ENCODE measurements at regions not wholly inside any gene's neighbourhood (a gene's known extent, or its start where the extent isn't known, plus 50 kb on each side); places are given as distances from the start of the nearest gene placed in this dataset.

DNA sequence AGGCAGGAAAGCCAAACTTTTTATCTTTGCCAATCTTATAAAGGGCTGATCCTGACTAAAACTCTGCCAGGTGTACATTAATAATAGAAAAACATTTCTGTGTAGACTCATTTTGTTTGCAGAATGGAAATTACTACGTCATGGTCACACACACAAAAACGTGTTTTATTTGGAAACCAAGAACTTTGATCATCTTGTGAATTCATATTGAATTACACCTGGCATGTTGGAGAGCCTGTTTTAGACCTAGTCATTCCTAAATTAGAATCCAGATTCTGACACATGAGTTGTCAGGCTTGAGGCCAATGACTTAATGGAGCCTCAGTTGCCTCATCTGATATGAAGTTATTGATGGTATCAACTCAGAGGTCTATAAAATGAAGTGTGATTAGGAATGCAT lies 235.6 kb upstream of the TENM4 start:
- Mint-ChIP-seq H3K27me3 (no peaks in the 10 kb centered on the region), H3K4me3 (no peak overlapping the region), H3K4me1 (no peaks in the 10 kb centered on the region), H3K36me3 (no peaks in the 10 kb centered on the region), H3K27ac (no peak overlapping the region), H3K9me3 (peaks cover 2 to 5% of the 10 kb centered on the region in 2 donors)
- DNase-seq (no peak), ATAC-seq (replicated peaks) (no peak)

DNA sequence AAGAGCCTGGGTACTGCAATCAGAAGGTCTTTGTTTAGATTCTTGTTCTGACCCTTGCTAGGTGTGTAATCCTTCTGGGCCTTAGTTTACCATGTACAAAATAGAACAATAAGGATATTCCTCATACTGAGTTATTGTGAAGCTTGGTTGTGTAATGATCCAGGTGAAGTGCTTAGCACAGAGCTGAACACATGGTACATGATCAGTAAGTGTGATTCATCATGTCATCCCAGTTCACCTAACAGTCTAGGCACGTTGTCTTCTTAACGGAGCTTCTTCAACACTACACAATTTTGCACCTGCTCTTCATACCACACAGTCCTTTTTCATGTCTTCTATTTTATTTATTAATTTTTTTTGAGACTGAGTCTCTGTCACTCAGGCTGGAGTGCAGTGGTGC lies 234.3 kb upstream of the TENM4 start:
- ATAC-seq (replicated peaks) (no peak), DNase-seq (no peak)
- no peak overlapping the region for H3K4me3 Mint-ChIP-seq
- no peaks in the 10 kb centered on the region for H3K36me3 Mint-ChIP-seq
- H3K4me1 Mint-ChIP-seq, result no peaks in the 10 kb centered on the region
- no peaks in the 10 kb centered on the region for H3K27me3 Mint-ChIP-seq
- no peak overlapping the region for H3K27ac Mint-ChIP-seq
- peaks cover 0 to 2% of the 10 kb centered on the region in 2 donors for H3K9me3 Mint-ChIP-seq

DNA sequence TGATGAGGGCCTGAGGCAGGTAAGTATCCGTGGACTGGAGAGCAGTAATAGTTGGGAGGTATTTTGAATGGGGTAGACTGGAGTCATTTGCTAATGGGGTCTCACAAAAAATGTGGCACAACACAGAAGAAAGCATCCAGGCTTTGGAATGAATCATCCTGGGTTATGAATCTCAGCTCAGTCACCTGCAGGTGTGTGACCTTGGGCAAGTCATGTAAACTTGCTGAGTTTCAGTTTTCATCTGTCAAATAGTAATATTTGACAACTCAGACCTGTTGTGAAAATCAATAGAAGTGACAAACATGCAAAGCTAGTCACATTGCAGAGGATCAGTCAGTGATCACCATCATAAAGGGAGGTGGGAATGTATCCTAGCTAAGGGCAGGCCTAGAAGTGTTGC lies 232.0 kb upstream of the TENM4 start:
- H3K4me3 Mint-ChIP-seq, result no peak overlapping the region
- no peaks in the 10 kb centered on the region for H3K9me3 Mint-ChIP-seq
- DNase-seq (no peak), ATAC-seq (replicated peaks) (no peak)
- H3K36me3 Mint-ChIP-seq, result no peaks in the 10 kb centered on the region
- no peak overlapping the region for H3K27ac Mint-ChIP-seq
- H3K4me1 Mint-ChIP-seq, result no peaks in the 10 kb centered on the region
- H3K27me3 Mint-ChIP-seq, result no peaks in the 10 kb centered on the region

DNA sequence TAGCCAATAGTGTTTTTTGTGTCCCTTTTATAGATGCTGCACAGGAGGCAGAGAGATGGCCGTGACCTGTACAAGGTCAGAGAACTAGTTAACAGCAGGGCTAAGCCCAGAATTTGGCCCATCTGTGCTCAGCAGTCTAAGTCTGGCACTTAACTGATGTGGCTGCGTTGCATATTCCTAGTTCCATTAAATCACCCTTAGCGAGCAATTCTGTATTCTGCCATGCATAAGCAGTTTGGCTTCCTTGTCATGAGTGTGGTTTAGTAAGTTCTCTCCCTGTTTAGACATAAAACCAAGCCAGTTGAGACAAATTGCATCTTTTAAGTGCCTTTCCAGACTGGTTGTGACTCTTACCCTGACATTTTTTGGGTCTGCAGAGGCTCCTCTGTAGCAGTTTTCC lies 230.6 kb upstream of the TENM4 start:
- no peaks in the 10 kb centered on the region for H3K27me3 Mint-ChIP-seq
- H3K4me3 Mint-ChIP-seq, result no peak overlapping the region
- no peak overlapping the region for H3K27ac Mint-ChIP-seq
- H3K36me3 Mint-ChIP-seq, result no peaks in the 10 kb centered on the region
- H3K9me3 Mint-ChIP-seq, result no peaks in the 10 kb centered on the region
- ATAC-seq (replicated peaks), result no peak
- DNase-seq, result no peak
- H3K4me1 Mint-ChIP-seq, result no peaks in the 10 kb centered on the region

GRCh38 chr11:79670882-79671281 lies 230.1 kb upstream of the TENM4 start:
- Mint-ChIP-seq H3K27ac (no peak overlapping the region), H3K4me3 (no peak overlapping the region), H3K27me3 (no peaks in the 10 kb centered on the region), H3K9me3 (no peaks in the 10 kb centered on the region), H3K36me3 (no peaks in the 10 kb centered on the region), H3K4me1 (no peaks in the 10 kb centered on the region)
- DNase-seq (no peak), ATAC-seq (replicated peaks) (no peak)

DNA sequence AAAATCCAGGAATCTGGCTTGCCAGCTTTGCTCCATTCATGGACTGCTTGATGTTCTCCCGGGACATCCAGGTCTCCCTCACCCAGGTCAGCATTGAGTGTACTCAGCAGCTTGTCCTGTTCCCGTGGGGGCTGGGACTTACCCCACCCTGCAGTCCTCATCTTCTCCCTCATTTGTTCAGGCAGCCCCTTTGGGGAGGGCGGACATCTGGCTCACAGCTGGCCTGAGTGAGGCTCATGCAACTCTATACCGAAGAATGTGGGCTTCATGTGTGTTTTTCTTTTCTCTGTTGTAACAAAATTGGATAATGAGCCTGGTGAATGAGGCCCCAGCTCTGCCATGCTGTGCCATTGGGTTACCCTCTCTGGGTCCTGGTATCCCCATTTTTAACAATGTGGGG lies 227.7 kb upstream of the TENM4 start:
- Mint-ChIP-seq H3K4me1 (no peaks in the 10 kb centered on the region), H3K27ac (no peak overlapping the region), H3K27me3 (no peaks in the 10 kb centered on the region), H3K36me3 (no peaks in the 10 kb centered on the region), H3K4me3 (no peak overlapping the region), H3K9me3 (no peaks in the 10 kb centered on the region)
- DNase-seq (no peak), ATAC-seq (replicated peaks) (no peak)

- H3K27me3 Mint-ChIP-seq, result no peaks in the 10 kb centered on the region
- DNase-seq (no peak), ATAC-seq (replicated peaks) (no peak)
- H3K27ac Mint-ChIP-seq, result no peak overlapping the region
- no peak overlapping the region for H3K4me3 Mint-ChIP-seq
- no peaks in the 10 kb centered on the region for H3K9me3 Mint-ChIP-seq
- H3K4me1 Mint-ChIP-seq, result no peaks in the 10 kb centered on the region
- no peaks in the 10 kb centered on the region for H3K36me3 Mint-ChIP-seq
Observed at GRCh38 chr11:79667380-79667779, 226.6 kb upstream of the TENM4 start.

GRCh38 chr11:79663017-79663416 lies 222.2 kb upstream of the TENM4 start:
- H3K27ac Mint-ChIP-seq, result no peak overlapping the region
- H3K36me3 Mint-ChIP-seq, result no peaks in the 10 kb centered on the region
- ATAC-seq (replicated peaks), result no peak
- H3K4me1 Mint-ChIP-seq, result no peaks in the 10 kb centered on the region
- H3K27me3 Mint-ChIP-seq, result no peaks in the 10 kb centered on the region
- H3K9me3 Mint-ChIP-seq, result peaks cover 0 to 2% of the 10 kb centered on the region in 2 donors
- H3K4me3 Mint-ChIP-seq, result no peak overlapping the region
- no peak for DNase-seq

DNA sequence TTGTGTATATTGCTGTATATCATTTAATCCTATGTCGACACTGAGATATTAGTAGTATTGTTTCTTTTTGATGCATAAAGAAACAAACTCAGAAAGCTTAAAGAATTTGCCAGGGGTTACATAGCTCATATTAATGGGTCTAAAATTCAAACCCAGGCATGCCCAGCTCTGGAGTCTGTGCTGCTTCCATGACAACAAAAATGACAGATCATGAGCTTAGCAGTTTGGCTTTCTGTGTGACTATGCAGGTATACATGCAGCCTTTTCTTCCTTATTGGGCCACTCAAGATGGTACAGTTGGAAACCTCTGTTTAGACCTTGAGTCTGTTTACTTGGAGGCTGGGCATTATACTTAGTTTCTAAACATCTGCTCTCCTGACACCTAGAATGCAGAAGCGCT lies 220.5 kb upstream of the TENM4 start:
- H3K9me3 Mint-ChIP-seq, result peaks cover 0 to 2% of the 10 kb centered on the region in 2 donors
- no peak overlapping the region for H3K4me3 Mint-ChIP-seq
- no peaks in the 10 kb centered on the region for H3K4me1 Mint-ChIP-seq
- DNase-seq (no peak), ATAC-seq (replicated peaks) (no peak)
- no peak overlapping the region for H3K27ac Mint-ChIP-seq
- no peaks in the 10 kb centered on the region for H3K27me3 Mint-ChIP-seq
- H3K36me3 Mint-ChIP-seq, result no peaks in the 10 kb centered on the region

DNA sequence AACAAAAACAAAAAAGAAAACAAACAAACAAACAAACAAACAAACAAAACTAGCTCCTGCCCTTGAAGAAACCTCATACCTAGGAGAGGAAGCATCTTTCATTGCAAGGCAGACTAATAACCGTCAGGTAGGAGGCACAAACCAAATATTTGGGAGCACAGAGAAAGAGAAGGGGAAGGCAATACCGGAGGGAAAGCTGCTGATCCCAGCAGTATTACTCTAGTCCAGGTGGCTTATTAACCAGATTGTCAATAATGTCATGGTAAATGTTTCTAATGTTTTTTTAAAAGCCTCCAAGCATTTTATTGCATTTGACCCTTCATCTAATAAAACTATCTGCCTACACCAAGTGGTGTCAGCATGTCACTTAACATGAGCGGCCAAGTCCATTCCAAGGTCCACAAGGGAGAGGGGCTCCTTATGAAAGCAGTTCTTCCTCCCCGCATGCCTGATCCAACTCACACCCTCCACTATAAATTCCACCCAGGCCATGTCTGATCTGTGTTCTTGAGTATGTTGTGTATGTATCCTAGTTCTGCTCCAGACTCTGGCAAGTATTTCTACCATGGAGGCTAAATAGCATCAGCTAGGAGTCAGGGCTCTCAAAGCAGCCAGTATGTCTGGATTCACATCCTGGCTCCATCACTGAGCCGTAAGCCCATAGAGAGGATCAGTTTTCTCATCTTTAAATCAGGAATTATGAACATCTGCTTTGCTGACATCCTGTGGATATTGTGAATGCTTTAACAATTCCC lies 208.1 kb upstream of the TENM4 start:
- H3K27ac Mint-ChIP-seq, result no peak overlapping the region
- H3K4me3 Mint-ChIP-seq, result no peak overlapping the region
- peaks cover 5 to 10% of the 10 kb centered on the region in 2 donors for H3K9me3 Mint-ChIP-seq
- no peak for DNase-seq
- no peaks in the 10 kb centered on the region for H3K36me3 Mint-ChIP-seq
- ATAC-seq (replicated peaks), result no peak
- H3K4me1 Mint-ChIP-seq, result no peaks in the 10 kb centered on the region
- no peaks in the 10 kb centered on the region for H3K27me3 Mint-ChIP-seq

GRCh38 chr11:79637219-79637618 lies 196.4 kb upstream of the TENM4 start:
- H3K4me3 Mint-ChIP-seq, result no peak overlapping the region

DNA sequence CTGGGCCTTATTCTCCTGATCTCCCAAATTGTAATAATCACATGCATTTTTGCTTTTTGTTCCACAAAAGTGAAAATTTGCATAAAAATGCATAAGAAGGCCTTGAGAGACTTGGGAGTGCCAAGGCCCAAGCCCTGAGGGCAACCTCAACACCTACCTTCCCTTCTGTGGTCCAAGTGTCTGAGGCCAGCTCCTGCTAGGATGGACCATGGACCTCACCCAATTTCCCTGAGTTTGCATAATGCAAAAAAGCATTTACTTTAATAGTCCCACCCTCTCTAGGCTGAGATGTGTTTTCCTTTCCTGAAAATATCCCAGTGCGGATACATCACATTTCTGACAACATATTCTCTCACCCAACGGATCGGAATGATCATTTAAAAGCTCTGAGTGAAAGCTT lies 194.1 kb upstream of the TENM4 start:
- no peak overlapping the region for H3K27ac Mint-ChIP-seq
- H3K4me1 Mint-ChIP-seq, result no peaks in the 10 kb centered on the region
- no peaks in the 10 kb centered on the region for H3K27me3 Mint-ChIP-seq
- no peaks in the 10 kb centered on the region for H3K36me3 Mint-ChIP-seq
- ATAC-seq (replicated peaks) (no peak), DNase-seq (no peak)
- H3K9me3 Mint-ChIP-seq, result no peaks in the 10 kb centered on the region
- no peak overlapping the region for H3K4me3 Mint-ChIP-seq

More at GRCh38 chr11:79637219-79637618, 196.4 kb upstream of the TENM4 start:
- ATAC-seq (replicated peaks) (no peak), DNase-seq (no peak)
- Mint-ChIP-seq H3K4me1 (no peaks in the 10 kb centered on the region), H3K27ac (no peak overlapping the region), H3K9me3 (peaks cover 0 to 7% of the 10 kb centered on the region in 2 donors), H3K36me3 (no peaks in the 10 kb centered on the region), H3K27me3 (no peaks in the 10 kb centered on the region)

DNA sequence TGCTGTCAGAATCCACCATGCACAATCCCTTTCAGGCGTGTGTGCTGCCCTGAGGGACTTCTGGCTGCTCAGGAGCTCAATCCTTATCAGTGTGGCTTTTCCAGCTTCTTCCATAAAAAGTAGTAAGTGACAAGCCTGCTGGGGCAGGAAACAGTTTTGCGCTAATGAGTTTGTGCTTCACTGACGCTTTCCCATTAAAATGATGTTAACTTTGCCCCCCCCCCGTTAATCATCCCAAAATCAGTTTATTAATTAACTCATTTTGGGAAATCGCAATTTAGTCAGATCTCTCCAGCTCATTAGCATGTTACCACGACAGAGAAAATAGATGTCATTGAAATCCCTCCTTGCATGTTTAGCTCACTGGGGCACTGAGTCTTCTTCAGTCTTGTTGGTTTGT lies 186.5 kb upstream of the TENM4 start:
- ATAC-seq (replicated peaks) (no peak), DNase-seq (no peak)
- H3K4me1 Mint-ChIP-seq, result no peaks in the 10 kb centered on the region
- no peaks in the 10 kb centered on the region for H3K36me3 Mint-ChIP-seq
- no peak overlapping the region for H3K4me3 Mint-ChIP-seq
- H3K27ac Mint-ChIP-seq, result no peak overlapping the region
- H3K9me3 Mint-ChIP-seq, result peaks cover 1 to 3% of the 10 kb centered on the region in 2 donors
- peaks cover 0 to 6% of the 10 kb centered on the region in 2 donors for H3K27me3 Mint-ChIP-seq

GRCh38 chr11:79626135-79627075 lies 185.6 kb upstream of the TENM4 start:
- Mint-ChIP-seq H3K36me3 (no peaks in the 10 kb centered on the region), H3K27me3 (peaks cover 0 to 6% of the 10 kb centered on the region in 2 donors), H3K4me3 (no peak overlapping the region), H3K4me1 (no peaks in the 10 kb centered on the region), H3K9me3 (peaks cover 1 to 3% of the 10 kb centered on the region in 2 donors), H3K27ac (no peak overlapping the region)
- ATAC-seq (replicated peaks) (no peak), DNase-seq (no peak)

- H3K4me1 Mint-ChIP-seq, result no peaks in the 10 kb centered on the region
- H3K9me3 Mint-ChIP-seq, result peaks cover 1 to 3% of the 10 kb centered on the region in 2 donors
- H3K4me3 Mint-ChIP-seq, result no peak overlapping the region
- ATAC-seq (replicated peaks), result no peak
- no peak overlapping the region for H3K27ac Mint-ChIP-seq
- peaks cover 0 to 6% of the 10 kb centered on the region in 2 donors for H3K27me3 Mint-ChIP-seq
- H3K36me3 Mint-ChIP-seq, result no peaks in the 10 kb centered on the region
- DNase-seq, result no peak
Observed at GRCh38 chr11:79623375-79623774, 182.5 kb upstream of the TENM4 start.

All from stimulated activated naive B cell treated with anti-CD40 and anti-IgM and Interleukin-4, amounts not matched to agents 10 μg/mL and 1 μg/mL and 100 μg/mL, for 72 hours (primary cell).